GM18907 (cell line): ENCODE measurements at regions not wholly inside any gene's neighbourhood (a gene's known extent, or its start where the extent isn't known, plus 50 kb on each side); places are given as distances from the start of the nearest gene placed in this dataset.
"Not testable (repeated sequence)": the region's sequence is repeated elsewhere in the genome, so short reads cannot be mapped to it uniquely, and the experiment has no call there.

Experiments
- ATAC-seq: cut with Tn5 transposase; IDR thresholded peaks from one replicate; pipeline ENCODE4 v1.9.1; 2021; ENCODE audit warnings: mild to moderate bottlenecking, moderate library complexity; ENCODE audit not compliant: unreplicated experiment

DNA sequence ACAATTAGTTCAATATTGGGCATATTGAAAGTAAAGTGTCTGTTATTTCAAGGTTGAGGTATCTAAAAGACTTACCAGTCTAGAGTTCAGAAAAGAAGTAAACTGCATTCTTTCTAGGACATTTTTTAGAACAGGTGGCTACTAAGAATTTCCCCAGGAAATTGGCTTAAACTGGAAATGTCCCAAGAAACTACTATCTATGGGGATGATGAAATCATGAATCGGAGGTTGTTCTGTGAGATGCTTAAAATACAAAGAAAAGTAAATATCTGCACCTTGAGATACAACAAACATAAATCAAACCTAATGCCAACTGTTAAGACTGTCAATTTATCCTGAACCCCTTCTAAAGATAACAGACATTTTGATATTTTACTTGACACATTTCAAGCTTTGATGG, 226.5 kb upstream of the NREP start:
- no peak for ATAC-seq

DNA sequence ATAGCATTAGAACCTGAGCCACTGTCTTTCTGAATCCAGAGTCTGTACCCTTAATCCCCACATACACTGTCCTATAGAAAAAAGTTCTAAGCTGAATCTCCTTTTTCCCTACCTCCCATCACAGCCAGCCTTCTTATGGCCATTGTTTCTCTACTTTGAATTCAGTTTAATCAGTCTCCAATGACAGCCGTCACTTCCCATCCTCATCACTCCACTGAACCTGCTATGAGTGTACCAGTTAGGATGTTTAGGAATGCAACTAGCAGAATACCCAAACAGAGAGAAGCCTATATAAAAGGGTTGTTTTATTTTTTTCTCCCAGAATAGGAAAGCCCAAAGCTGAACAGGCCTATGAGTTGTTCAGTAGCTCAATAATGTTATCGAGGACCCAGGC, 220.4 kb upstream of the NREP start:
- no peak for ATAC-seq

DNA sequence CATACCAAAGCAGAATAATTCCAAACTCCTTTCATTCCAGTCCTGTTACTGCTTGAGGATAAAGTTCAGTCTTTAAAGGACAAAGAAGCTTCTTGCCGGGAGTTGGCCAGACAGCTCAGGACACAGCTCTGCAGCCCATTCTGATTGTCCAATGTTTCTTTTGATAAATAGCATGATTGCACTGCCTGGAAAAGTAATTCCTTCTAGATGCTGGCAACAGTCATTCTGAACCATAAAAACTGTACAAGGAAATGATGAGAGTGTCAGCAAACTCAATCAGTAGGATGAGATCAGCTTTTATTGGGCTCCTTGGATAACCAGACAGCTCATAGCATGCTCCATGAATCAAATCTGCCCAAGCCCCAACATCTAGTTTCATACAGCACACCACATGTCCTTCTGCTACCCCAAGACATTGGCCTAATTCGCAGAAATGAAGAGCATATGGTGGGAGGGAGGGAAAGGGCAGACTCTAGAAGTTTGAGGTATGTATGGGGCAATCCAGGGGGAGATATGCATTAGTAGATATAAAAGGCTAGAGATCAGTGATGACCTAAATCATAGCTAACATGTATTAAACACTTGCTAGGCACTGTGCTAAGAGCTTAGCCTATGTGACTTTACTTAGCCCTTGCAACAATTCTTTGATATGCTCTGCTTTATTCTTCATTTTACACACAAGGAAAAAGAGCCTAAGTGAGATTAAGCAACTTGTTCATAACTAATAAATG, 219.9 kb upstream of the NREP start:
- no peak for ATAC-seq

DNA sequence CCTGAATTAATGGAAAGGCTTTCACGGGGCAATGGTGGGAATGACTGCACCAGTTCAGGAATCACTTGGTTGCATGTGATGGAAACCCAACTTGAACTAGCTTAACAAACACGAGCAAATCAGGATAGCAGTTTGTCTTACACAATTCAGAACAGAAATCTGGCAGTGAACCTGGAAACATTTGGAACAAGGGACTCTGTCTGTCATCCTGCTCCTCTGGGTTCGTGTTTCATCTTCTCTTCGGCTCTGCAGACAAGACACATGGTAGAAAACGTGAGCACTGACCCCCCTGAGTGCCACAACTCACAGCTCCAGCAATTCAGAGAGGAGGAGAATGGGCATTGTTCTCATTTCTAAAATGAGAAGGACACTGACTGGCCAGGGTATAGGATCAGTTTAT, 218.1 kb upstream of the NREP start:
- no peak for ATAC-seq

DNA sequence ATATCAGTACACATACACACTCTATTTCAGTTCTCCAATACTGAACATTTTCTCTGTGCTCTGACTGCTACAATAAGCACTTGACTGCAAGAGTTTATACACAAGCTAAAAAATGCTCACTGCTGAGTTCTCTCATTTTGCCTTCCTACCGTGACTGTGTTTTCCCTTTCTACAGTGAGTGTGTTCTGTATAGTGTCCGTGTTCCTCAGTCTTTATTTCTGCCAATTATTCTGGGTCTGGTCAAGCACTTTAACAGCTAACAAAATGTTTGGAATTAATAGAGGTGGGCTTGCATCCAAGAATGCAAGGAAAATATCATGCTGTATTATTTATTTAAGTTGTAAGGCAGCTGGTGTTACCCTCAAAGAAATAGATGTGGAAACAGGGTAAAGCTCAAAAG, 217.0 kb upstream of the NREP start:
- ATAC-seq = no peak

DNA sequence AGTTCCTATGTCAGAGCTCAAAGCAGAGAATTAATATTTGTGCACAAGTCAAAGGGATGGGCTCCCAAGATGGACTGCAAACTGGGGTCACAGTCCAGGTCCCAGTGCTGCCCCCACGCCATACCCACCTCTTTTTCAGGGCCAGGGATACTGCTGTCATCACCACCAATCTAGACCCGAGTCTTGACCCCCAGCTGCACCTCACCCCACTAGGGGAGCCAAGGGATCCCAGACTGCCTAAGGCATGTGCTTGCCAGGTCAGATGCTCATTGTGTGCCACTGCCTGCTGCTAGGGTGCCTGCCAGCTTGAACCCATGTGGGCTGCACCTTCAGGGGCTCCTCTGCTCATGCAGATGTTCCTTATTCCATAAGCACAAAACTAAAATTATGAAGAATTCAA, 215.6 kb upstream of the NREP start:
- ATAC-seq = peak; percentile 28

DNA sequence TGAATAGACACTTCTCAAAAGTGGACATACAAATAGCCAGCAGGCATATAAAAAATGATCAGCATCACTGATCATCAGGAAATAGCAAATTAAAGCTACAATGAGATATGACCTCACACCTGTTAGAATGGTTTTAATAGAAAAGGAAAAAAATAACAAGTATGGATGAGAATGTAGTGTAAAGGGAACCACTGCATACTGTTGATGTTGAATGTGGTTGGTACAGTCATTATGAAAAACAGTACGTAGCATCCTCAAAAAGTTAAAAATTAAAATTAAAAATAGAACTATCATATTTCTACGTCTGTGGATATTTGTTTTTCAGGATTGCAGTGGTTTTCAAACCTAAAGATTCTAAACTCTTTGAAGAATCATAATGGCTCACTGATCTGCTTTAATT, 215.1 kb upstream of the NREP start:
- ATAC-seq = peak; percentile 71

DNA sequence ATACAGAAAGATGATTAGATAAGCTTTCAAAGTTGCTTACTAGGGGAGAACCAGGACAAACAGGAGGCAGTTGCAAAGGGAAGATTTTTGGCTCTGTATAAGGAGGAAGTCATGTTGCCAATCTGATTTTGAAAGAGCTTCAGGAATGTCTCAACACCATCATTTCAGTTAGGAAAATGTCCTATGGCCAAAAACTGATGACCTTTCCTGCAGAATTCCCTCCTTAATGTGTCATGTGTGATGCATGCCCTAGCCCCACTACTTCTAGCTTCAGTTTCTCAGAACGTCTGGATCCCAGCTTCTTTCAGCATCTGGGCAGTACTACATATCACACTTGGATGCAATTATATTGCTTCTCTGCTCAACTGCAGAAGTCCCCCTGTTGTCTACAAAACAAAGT, 211.5 kb upstream of the NREP start:
- no peak for ATAC-seq

DNA sequence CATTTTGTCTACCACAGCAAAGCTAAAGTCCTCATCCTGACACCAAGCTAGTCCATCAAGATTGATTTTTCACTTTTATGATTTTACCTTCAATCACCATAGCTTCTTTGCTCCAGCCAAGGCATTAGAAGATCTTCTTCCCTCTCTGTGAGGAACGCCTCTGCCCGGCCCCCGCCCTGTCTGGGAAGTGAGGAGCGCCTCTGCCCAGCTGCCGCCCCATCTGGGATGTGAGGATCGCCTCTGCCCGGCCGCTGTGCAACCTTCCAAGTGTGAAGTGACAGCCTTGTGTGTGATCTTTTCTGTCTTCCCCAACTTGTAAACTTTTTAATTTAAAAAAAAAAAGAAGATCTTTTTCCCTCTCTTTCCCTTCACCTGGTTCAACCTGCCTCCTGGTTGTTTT, 210.5 kb upstream of the NREP start:
- no peak for ATAC-seq

DNA sequence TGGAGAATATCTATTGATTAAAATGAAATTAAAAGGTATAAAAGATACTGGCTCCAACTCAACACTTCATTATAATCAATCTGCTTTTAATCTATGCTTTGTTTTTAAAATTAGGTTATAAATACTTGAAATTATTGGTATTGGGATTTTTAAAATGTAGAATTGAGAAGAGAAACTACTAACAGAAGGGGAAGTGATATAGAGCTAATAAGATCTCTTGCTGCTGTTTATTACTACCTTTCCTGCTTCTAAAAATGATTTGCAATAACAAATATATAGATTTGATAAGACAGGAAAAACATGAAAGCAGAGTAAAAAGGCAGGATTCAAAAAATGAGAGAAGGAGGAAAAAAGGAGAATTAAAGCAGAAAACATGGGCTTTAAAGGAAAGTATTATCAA, 209.3 kb upstream of the NREP start:
- ATAC-seq = no peak

DNA sequence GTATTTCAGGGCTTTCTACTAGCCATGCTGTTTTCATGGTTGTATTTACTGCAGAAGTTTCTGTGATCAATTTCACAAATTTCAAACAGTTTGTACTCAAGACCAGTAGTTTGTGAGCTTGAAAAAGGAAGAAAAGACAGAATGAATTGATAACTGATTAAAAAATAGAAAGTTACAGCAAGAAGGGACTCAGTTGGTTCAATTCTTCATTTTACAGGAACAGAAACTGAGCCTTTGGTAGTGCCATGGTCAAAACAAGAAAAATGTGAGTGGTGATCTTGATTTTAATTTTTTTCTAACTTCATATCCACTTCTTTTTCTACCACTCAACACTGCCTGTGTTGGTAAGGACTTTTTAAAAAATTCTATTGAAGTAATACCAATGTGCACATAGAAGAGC, 206.6 kb upstream of the NREP start:
- ATAC-seq = peak; percentile 46

DNA sequence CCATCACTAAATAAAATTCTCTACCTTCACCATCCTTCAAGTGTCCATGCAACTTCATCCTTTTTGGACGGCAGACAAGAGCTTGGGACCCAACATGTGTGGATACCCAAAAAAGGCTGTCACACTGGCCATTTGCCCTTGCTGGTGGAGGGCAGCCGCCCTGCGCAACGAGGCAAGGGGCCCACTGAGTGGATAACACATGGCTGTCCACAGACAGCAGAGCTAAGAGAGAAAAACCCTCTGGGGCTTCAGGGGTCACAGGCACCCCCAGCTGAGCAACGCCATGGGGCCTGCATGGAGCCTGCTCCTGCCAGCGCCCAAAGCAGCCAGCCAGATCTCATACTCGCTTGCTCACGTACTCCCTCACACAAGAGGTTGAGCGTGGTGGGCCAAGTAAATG, 205.9 kb upstream of the NREP start:
- ATAC-seq = no peak

DNA sequence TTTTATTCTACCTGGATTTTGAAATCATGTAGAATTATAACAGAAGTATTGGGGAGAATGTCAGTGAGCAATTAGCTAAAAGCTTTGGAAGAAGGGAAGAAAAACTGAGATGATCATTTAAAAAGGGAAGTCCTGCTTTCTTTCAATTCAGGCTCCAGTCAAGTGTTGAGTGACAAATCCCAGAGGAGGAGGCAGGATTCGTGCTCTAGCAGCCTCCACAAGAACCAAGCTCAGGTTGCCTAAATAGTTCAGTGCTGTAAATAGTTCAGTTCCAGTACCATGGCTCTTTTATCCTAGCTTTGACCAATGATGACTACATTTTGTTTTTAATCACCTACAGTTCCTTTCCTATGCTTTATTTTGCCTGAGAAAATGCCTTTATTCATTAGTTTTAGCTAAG, 204.9 kb upstream of the NREP start:
- no peak for ATAC-seq

DNA sequence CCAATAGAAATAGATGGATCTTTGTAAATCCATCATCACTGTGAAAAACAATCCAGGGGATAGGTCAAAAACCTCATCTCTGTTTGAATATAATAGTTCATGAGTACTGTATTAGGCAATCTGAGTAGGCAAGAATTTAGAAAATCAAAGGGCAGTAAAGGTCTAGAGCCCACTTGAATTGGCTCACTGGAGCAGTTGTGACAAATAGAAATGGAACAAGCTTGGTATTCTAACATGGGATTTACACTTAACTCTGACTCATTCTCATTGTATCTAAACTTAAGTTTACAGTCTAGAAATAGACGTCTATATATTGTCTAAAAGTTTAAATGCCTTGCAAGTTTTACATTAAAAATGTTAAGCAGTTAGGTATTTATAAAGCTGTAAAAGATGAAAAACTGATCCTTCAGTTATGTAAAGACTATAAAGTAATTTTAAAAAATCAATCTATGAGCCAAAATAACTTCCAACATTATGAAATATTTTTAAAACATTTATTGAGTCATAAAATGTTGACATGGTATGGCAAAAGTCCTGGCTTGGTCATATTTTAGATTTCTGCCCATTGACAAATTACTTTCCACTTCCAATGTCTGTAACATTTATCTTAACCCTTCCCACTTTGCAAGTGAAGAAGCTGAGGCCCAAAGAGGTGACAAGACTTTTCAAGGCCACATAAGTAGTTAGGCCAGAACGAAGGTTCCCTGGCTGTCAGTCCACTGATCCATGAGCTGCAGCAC, 203.7 kb upstream of the NREP start:
- no peak for ATAC-seq

DNA sequence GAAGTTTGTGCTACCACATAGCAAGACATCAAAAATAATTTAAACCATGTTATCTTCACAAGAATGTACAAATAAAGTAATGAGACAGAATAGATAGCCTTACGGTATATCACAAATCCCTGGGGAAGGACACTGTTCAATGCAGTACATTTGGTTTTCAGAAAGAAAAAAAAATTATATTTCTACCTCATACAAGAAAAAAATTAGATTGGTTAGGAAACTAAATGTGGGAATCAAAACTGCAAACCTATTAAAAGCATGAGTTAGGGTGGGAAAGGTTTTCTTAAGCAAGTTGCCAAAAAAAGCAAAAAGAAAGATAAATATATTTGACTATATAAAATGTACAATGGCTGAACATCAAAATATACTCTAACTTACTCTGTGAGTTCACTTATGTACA, 201.9 kb upstream of the NREP start:
- no peak for ATAC-seq

DNA sequence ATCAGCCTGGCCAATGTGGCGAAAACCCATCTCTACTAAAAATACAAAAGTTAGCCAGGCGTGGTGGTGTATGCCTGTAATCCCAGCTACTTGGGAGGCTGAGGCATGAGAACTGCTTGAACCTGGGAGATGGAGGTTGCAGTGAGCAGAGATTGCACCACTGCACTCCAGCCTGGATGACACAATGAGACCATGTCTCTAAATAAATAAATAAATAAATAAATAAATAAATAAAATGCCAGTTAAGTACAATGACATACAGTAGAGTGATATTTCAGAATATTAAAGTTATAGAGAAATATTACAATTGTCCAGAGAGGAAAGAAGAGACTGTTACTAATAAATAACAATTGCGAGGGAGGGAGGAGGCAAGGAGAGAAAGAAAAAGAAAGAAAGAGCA, 199.8 kb upstream of the NREP start:
- not testable (repeated sequence) for ATAC-seq

DNA sequence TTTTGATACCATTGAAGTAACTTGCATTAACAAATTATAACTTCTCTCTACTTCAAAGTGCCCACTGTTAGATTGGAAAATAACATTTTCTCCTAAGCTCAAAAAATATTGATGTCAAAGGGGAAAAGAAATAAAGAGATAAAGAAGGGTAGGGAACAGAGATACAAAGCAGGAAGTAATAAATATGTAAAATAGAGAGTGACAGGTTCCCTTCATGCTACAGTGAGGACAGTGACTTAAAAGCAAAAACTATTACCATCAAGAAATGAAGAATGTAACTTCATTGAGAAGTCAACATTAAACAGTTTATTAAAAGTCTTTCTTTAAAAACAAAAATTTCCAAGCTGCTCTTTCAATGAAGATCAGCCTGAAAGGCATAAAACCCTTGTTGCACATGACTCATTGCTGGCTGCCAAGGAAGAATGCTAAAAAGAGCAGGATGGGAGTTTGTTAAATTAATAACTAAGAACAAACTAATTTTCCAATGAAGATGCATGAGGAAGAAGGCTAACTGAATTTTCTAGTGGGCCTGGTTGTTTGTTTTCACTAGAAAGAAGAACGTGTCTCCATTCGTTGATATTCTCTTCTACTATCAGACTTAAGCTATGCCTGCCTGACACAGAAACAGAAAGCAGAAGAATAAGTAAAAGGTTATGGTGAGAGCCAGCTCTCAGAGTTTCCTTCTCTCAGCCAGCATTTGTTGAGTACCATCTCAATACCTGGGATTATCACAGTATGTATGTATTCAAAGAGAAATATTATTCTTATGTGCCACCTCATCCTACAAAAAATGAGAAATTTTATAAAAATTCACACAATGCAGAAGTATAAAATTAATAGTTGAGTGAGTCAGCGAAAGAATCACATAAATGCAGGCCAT, 197.8 kb upstream of the NREP start:
- ATAC-seq = peak; percentile 89

DNA sequence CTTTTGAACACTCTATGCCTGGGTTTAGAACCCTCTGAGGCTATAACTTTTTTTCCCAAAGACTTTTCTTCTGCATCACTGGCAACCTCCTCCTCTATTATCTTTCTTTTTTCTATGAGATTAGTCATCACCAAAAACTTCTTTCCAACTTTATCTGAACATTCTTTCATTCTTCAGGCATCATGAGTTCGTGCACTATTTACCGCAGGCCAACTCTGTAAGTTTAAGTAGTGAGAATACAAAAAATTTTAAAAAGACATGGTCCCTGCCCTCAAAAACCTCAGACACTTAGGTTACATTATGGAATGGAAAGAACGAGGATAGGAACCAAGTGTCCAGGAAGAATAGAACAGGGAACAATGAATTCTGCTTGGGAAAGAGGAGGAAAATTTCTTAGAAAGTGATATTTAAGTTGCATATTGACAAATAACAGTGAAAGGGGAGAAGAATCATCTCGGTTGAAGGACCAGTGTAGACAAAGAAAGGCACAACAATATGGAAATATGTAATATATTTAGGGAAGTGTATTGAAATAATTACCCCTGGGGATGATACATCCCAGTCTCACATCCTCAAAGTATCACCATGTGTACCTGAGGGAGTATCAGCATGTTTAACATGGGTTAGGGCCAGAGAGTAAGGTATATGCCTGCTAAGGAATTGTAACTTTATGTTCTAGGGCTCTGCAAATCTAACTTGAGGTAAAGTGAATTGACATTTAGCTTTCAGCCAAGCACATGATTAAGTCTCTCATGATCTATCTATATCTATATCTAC, 196.5 kb upstream of the NREP start:
- no peak for ATAC-seq

DNA sequence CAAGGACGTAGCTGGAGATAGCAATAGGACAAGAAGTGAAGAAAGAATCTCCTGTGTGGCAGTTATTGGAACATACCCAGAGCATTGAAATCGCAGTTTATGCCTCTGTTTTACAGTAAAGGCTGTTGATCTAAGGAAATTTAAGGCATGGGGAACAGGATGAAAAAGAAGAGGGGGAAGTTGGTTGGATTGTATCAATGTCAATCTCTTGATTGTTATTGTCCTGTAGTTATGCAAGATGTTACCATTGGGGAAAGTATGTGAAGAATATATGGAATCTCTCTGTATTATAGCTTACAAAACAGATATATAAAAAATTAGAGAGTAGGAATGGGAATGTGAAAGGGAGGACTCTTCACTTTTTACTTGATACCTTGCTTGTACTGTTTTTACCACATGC, 195.6 kb upstream of the NREP start:
- ATAC-seq = no peak

DNA sequence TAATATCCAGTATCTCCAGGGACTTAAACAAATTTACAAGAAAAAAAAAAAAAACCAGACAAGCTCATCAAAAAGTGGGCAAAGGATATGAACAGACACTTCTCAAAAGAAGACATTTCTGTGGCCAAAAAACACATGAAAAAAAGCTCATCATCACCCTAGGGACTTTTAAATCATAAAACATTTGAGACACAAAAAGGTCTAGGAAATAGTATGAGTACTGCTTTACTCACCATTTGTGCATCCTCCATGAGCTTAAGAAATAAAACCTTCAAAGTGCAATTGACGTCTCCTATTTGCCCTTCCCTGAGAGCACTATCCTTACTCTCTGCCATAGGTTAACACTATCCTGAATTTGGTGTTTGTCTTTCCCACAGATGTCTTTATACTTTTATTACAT, 193.7 kb upstream of the NREP start:
- ATAC-seq = no peak
